Right lobe of liver (tissue), 4 donors: ENCODE measurements at regions not wholly inside any gene's neighbourhood (a gene's known extent, or its start where the extent isn't known, plus 50 kb on each side); places are given as distances from the start of the nearest gene placed in this dataset.

Experiments
- POLR2A ChIP-seq: fragments of 450-650 bp; IDR thresholded peaks from one replicate; pipeline ENCODE4 v1.6.1; 2017; ENCODE audit warnings: antibody characterized with exemption, mild to moderate bottlenecking
- TF ChIP-seq, protein P1 (sequence below), 4 donors: fragments of 200-600 bp in 3 of 4; fragments of 450-650 bp in 1 of 4; IDR thresholded peaks; one replicate each; pipeline versions ENCODE4 v1.5.1 to v1.8.0; 2016 to 2022; ENCODE audit warnings: antibody characterized with exemption in 4 of 4, mild to moderate bottlenecking in 2 of 4
- donor health status: DM: no; HTN: no; CAD: no.
- donor health status: DM: no; HTN: no; CAD: no.
- donor health status: DM: no; HTN: yes; CAD: no.

DNA sequence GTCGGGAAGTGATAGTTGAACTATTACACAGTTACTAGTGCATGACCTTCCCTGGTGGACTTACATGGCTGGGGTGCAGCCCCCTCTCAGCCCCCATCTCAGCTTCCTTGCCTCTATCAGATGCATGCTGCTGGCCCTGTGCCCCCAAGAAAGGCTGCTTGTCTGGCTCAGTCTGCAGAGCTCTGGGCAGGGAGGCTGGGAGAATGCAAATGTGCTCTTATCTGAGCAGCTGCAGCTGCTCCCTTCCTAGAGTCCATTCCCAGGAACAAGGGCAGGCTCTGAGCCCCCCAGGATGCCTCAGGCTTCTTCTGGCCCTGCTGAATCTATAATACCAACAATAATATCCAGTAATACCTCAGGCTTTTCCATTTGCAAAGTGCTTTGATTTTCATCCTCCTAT, 218.1 kb upstream of the SRRM4 start:
- TF ChIP-seq, protein P1, sequence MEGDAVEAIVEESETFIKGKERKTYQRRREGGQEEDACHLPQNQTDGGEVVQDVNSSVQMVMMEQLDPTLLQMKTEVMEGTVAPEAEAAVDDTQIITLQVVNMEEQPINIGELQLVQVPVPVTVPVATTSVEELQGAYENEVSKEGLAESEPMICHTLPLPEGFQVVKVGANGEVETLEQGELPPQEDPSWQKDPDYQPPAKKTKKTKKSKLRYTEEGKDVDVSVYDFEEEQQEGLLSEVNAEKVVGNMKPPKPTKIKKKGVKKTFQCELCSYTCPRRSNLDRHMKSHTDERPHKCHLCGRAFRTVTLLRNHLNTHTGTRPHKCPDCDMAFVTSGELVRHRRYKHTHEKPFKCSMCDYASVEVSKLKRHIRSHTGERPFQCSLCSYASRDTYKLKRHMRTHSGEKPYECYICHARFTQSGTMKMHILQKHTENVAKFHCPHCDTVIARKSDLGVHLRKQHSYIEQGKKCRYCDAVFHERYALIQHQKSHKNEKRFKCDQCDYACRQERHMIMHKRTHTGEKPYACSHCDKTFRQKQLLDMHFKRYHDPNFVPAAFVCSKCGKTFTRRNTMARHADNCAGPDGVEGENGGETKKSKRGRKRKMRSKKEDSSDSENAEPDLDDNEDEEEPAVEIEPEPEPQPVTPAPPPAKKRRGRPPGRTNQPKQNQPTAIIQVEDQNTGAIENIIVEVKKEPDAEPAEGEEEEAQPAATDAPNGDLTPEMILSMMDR (IDR thresholded peaks at IDR 0.05), result no peak
- TF ChIP-seq POLR2A, result no peak
